Anterior cingulate cortex (tissue), 58 donors: ENCODE measurements at regions not wholly inside any gene's neighbourhood (a gene's known extent, or its start where the extent isn't known, plus 50 kb on each side); places are given as distances from the start of the nearest gene placed in this dataset.
A peak's percentile ranks its signal among the peaks of the same experiment; 100 is the strongest.
"Not testable (repeated sequence)": the region's sequence is repeated elsewhere in the genome, so short reads cannot be mapped to it uniquely, and the experiment has no call there.

Experiments
- DNase-seq, 58 donors: peaks; one replicate each; lab custom pipeline; 2025; lab: John Stamatoyannopoulos, UW

DNA sequence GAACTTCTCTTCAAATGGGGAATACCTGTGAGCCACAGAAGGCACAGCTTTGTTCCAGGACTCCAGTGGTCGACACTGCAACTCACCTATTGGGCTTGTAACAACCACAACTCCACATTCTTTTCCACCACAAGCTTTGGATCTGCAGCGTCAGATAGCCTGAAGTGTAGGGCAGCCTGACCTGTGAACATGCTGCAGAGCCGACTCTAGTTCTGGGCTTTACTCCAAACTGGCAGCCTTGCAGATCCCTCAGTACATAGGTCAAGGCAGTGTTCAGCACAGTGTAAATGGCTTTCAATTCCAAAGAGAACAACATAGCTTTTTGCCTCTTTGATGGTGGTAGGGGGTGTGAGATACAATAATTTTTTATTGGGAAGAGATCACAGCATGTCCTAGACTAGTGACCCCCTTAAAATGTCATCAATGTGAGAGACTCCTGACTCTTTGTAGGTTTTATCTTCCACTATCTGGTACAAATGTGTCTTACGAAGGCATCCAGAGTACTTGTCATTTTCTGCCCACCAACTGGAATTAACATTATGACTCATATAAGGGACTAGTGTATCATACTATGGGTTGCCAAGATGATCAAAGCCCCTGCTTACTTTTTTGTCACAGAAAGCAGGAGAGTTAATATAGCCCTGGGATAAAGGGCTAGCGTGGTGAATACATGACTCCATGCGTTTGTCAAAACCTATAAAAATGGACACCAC is 149.8 kb downstream of the COPS8 start:
- peak in 1 of 58 donors; percentile 6 for DNase-seq

DNA sequence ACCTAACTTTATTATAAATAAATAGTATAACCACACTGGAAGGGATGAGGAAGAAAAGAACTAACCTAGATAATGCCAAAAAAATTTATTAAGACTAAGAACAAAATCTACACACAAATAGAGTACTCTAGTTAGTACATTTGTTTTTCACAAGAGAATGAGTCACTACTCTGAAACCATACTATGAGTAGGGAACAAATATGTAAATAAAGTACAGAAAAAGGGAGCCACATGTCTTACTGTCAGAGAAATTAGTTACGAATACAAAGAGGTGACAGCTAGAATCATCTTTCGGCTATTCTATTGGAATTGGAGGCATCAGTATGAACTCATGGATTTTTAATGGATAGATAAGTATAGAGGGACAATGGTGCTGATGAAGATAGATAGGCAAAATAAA is 150.5 kb downstream of the COPS8 start:
- no peak for DNase-seq

DNA sequence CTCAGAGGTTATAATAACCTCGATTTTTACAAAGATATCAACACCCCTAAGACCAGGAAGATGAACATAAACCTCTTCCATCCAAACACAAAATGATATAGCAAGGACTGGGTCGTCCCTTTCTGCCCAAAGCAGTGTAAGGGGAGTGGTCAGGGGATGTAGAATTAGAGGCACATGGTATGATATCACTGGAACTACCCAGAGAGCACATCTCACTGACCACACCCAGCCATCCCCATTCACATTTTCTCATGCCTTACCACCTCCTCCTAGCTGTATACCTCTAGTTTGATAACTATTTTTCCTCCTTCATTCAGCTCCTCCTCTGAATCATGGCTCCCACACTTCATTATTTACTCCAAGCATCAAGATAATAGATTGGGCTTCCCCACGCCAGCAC is 152.6 kb downstream of the COPS8 start:
- no peak for DNase-seq

DNA sequence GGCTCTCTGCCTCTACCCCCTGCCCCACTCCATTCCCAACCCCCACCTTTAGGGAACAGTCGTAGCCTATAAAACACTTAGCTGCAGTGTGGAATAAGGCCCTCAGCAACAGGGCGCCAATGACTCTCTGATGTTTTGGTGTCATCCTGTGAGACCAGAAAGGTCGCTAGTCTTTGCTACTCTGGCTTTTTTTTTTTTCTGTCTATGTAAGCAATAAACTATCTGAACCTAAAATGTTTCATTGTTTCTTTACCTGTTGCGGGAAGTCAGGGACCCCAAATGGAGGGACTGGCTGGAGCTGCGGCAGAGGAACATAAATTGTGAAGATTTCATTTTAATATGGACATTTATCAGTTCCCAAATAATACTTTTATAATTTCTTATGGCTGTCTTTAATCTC is 154.6 kb downstream of the COPS8 start:
- DNase-seq, result no peak

DNA sequence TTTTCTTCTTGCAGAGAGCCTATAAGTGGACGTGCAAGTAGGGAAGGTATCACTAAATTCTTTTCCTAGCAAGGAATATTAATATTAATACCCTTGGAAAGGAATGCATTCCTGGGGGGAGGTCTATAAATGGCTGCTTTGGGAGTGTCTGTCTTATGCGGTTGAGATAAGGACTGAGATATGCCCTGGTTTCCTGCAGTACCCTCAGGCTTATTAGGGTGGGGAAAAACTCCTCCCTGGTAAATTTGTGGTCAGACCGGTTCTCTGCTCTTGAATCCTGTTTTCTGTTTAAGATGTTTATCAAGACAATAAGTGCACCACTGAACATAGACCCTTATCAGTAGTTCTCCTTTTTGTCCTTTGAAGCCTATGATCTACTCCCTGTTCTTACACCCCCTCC is 155.2 kb downstream of the COPS8 start:
- not testable (repeated sequence) for DNase-seq

DNA sequence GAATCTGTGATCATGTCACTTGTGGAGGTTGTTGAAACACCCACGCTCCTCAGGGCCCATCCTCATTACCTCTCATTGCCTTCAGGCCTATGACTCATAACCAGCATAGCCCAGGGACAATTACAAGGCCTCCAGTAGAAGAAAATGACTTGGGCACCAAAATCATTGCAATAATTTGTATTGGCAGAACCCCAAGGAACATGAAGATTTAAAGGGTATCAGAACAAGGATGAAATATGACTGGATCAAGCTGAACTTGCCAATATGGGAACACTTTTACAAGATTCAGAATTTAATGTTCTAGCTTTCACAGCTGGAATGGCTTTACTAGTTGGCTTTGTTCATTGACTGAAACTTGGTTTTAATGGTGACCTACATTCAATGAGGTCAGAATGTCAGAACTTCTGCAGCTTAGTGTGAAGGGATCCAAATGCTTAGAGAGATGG is 156.4 kb downstream of the COPS8 start:
- DNase-seq, result no peak

DNA sequence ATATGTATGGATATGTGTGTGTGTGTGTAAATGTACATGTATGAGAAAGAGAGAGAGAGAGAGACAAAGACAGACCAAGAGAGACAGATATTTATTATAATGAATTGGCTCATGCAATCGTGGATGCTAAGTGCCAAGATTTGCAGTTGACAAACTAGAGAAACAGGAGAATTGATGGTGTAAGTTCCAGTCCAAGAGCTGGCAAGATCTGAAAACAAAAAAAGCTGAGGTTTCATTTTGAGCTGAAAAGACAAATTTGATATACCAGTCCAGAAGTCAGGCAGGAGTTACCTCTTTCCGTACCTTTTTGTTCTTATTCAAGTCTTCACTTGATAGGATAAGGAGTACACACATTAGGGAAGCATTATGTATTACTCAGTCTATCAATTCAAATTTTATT is 157.8 kb downstream of the COPS8 start:
- no peak for DNase-seq

DNA sequence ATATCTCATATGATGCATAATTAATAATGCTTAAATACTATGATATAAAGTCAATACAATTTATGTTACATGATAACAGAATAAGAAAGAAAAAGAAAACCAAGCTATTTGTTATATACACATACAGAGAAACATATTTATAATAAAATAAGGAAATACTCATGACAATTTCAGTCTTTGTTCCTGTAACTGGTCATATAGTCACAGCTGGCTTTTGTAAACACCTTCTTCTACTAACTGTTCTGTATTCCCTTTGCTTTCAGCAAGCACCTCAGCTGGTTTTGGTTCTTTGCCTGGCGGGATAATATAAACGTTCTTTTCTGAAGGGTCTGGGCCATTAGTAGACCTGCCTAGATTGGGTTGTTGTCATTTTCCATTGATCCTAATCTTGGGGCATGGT is 158.5 kb downstream of the COPS8 start:
- DNase-seq, result no peak

DNA sequence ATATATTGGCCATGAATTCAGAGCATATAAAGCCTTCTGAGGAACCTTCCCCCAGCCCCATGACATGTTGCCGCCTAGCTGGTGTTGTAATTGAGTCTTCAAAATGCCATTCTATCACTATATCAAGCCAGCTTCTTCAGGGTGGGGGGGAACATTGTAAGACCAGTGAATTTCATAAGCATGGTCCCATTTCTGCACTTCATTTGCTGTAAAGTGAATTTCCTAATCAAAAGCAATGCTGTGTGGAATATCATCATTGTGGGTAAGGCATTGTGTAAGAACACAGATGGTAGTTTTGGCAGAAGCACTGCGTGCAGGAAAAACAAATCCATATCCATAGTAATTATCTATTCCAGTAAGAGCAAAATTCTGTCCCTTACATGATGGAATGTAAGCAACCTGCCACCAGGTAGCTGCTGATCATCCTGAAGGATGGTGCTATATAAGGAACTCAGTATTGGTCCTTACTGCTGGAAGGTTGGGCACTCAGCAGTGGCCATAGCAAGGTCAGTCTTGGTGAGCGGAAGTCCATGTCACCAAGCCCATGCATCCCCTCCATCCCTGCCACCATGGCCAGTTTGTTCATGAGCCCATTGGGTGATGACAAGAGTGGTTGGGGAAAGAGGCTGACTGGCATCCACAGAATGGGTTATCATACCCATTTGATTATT is 159.4 kb downstream of the COPS8 start:
- DNase-seq, result peak in 2 of 58 donors; percentile 13 to 18

DNA sequence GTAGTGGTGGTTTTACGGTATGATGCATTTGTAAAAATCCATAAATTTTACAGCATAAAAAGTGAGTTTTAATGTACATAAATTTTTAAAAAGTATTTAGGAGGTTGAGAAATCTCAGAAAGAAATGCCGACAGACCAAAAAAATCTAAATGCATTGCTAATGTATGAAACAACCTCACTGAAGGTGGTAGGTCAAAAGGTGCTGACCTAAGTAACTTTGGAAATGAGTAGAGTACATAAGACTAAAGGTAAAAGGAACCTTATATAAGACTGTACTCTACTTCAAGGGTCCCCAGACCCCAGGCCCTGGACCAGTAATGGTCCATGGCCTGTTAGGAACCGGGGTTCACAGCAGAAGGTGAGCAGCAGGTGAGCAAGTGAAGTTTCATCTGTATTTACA is 163.4 kb downstream of the COL6A3 start:
- DNase-seq, result no peak

DNA sequence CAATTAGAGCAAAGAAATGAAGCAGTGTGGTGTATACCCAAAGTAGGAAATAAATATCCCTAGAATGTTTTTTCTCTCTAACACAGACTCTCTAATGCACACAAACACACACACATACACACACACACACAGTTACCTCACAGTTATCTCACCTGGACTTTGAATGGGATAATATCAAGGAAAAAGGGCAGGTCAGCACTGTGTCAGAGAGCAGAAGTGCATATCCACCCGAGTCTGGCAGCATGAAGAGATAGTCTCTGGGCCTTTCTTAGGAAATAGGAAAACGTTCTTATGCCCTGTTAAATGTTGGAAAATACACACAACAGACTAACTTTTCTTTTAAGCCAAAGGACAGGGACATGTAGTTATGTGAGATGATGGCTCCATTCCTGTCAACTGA is 162.0 kb downstream of the COL6A3 start:
- DNase-seq, result no peak

DNA sequence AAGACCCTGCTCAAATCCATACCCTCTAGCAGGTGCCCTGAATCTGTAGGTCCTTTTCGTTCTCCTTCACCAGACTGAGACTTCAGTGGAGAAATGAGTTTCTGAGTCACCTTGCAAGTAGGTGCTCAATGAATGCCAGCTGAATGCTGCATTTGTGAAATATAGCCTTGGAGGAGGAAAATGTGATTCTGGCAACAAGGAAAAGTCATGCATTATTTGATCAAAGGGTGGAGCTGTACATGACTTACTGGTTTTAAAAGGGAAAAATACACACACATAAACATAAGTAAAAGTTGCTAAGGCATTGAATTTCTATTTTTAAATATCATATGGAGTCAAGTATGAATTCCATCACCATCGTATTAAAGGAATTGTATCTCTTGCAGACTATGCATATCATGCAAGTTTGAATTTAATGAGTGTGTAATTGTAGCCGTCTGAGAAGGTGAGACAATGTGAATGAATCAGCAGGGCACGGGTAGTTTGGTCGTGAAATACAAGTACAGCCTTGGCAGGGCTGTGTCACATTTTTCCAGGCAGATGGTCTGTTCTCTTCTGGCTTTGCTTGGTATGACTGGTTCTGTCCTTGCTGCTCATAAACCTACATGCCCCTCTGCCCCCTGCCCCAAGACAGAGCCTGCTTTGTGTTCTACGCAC is 160.8 kb downstream of the COL6A3 start:
- no peak for DNase-seq

DNA sequence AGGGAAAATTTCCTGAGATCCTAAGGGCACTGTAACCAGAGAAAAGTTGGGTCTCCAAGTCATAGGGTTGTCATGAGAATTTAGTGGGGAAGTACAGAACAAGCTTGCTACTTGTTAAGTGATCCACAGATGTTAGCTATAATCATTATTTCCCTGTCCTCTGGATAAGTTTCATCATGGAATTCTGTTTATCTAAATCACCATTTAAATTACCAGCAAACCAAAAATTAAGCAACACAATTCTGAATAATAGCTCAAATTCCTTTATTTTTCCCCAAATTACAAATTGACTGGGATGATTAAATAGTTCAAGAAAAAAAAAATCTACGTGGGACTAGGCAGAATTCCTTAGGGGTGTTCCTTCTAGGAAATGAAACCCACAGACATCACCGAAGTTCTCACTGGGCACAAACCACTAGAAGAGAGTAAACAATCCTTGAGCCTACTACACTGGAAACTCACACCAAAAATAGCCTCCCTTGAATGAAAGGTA is 159.5 kb downstream of the COL6A3 start:
- DNase-seq, result no peak

DNA sequence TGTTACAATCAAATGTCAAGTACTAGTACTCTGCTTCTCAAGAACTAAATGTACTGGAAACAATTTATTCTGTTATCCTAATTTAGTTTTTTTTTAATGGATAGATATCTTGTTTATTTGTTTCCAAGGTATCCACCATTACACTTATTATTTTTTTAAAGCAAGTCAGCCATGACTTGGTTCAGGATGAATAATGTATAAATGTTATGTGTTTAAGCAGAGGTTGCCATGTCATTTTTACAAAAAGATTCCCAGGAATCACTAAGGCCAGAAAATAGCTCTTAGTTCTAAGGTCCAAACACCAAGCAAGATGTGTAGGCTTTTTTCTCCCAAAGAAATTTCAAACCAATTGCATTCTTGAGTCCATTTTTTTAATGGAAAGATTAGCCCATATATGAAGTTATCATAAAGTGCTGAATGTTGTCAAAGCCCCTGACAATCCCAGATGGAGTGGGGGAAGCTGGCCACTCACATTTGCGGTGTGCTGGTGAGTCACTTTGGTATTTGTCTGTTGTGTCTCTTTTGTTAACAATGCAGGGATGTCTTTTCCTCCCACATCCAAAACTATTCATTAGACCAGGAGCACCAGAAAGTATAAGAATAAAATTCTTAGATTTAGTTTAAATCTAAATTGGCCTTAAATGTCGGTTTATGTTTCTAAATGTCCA is 158.9 kb downstream of the COL6A3 start:
- no peak for DNase-seq

DNA sequence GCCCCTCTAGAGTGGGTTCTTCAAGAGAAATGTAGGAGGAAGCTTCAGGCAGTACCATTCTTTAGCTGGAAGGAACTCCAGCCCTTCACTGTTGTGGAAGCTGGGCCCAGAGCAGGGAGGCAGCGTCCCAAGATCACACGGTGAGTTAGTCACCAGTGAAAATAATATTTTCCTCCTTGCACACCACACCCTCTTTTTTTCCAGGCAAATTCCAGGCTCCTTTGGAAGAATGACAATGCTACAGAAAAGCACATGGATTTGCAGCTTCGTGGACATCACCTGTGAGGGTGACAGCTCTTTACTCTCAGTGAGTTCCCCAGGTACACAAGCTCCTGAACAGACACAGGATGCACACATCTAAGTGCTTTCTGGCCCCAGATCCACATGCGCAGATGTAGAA is 157.1 kb downstream of the COL6A3 start:
- DNase-seq, result no peak

DNA sequence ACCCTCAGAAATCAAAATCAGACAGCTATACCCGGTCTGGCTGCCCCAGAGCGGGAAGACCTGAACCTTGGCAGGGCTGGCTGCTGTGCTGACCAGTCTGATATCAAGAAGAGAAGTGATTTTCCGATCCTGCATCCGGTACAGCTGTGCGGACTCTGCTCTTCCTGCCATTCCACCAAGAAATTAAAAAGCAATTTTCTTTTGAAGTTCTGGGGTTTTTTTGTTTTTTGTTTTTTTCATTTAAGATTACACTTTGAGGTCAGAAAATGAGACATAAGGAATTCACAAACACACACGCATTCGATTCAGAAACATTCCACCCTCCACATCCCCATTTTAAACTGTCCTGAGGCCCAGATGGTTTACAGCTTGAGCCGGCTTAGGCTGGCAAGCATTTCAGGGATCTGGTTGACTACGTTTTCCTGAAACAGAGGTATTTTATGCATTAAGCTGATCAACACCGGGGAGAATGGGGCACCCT is 156.5 kb downstream of the COL6A3 start:
- DNase-seq, result no peak

DNA sequence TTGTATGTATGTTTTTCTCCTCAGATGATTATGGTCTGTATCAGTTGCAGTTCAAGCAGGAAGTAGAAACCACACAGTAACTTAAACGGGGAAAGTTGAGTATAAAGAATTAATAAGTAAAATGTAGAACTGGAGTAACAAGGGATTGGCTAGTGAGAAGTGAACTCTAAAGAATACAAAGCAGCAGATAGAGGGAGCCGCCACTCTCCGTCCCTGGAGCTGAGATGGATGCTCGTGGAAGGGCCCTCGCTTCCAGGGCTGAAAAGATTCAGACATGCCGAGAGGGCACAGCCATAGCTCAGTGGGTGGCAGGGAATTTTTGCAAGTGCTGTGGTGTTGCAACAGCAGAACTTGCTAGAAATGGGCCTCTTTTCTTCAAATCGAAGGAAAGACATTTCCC is 155.8 kb downstream of the COL6A3 start:
- no peak for DNase-seq

DNA sequence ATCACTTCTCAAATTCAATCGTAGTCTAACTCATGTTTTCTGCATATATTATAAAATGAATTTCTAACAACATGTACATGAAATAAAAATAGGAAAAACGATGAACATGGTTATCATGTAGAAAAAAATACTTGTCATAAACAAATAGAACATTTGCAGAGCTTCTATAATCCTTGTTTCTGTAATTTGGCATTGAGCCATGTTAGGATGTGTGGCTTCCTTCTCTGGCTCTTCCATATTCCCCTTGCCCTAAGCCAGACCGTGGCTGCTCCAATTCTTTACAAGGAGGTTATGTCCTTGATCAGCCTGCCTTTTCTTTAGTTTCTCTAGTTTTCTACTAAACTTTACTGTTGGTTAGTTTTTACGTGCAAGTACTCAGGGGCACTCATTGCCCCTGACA is 155.3 kb downstream of the COL6A3 start:
- no peak for DNase-seq

DNA sequence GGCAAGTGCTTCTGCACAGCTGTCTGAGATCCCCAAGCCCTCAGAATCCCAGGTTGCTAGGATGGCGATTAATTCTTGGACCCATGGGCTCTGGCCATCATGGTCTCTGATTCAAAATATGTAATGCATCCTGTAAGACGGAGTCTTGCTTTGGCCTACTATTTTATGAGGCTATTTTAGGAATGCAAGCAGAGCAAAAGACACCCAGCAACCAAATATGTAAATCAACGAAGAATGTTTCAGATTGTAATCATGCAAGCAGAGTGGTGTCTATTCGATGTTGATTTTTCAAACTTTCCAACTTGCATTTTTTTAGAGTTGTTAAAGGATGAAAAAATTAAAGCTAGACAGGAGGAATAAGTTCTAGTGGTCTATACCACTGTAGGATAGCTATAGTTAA is 154.8 kb downstream of the COL6A3 start:
- DNase-seq, result no peak

DNA sequence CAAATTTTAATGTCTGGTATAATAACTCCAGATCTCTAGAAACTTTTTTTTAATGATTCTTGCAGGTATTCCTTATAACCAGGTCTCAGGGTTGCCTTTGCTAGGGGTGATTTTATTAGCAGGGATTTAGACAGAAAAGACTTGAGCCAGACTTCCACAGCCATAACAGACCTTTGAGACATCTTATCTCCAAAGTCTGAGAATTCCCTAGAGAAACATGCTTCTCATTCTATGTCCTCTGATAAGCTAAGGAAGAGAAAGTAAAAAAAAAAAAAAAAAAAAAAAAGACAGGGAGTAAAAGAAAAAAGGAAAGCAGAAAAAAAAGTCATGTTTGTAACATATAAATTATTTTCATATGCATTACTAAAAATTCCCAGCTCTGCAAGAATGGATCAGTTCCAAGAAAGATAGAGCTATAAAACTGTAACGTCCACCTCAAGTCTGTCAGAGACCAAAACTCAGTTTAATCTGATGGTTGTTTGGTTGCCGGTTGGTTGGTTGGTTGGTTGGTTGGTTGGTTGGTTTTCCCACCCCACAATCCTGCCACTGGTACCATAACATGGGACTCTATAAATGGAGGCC is 153.8 kb downstream of the COL6A3 start:
- no peak for DNase-seq

DNA sequence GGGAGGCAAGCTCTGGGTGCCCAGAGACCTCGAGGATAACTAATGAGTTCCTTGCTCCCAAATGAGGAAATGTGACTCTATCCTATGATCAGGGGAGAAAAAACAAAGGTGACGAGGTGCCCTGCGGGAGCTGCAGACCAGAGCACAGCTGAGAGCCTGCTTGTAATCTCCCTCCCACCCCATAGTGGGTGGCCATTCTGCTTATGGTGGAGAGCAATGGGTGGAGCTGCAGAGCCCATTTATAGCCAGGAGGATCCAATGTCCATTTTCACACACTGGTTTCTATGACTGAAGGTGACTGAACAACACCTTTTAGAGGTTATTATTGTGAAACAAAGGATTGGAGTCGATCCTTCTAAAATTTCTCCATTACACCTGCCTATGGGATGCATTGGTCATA is 153.3 kb downstream of the COL6A3 start:
- DNase-seq, result no peak
